Neutrophil (primary cell): ENCODE measurements at regions not wholly inside any gene's neighbourhood (a gene's known extent, or its start where the extent isn't known, plus 50 kb on each side); places are given as distances from the start of the nearest gene placed in this dataset.

Experiments
- H3K27ac ChIP-seq: fragments of 200-600 bp; sonication (generic); 2 replicates; pipeline ENCODE4 v1.5.1; 2016; ENCODE audit warnings: mild to moderate bottlenecking, moderate library complexity
- H3K27me3 ChIP-seq: fragments of 200-600 bp; sonication (generic); 2 replicates; pipeline ENCODE4 v1.6.0; 2016; ENCODE audit warnings: mild to moderate bottlenecking
- H3K36me3 ChIP-seq: fragments of 200-600 bp; sonication (generic); 2 replicates; pipeline ENCODE4 v1.5.1; 2017
- H3K4me1 ChIP-seq, 2 experiments: fragments of 200-600 bp in 1 of 2; sonication (generic) in 1 of 2; 1 replicate in 1 of 2; 2 replicates in 1 of 2; pipeline versions ENCODE4 v1.5.1 to v1.6.1; 2013 to 2016; ENCODE audit warnings: low read depth in 1 of 2, low read length in 1 of 2, mild to moderate bottlenecking in 1 of 2, moderate library complexity in 1 of 2; ENCODE audit not compliant: control insufficient read depth in 1 of 2, insufficient read depth in 1 of 2
- H3K4me3 ChIP-seq, 2 experiments: fragments of 200-600 bp in 1 of 2; sonication (generic) in 1 of 2; 1 replicate in 1 of 2; 2 replicates in 1 of 2; pipeline ENCODE4 v1.5.1; 2013 to 2016; ENCODE audit warnings: low read depth in 1 of 2, low read length in 1 of 2, mild to moderate bottlenecking in 1 of 2, moderate library complexity in 1 of 2
- H3K9me3 ChIP-seq: fragments of 200-600 bp; sonication (generic); 2 replicates; pipeline ENCODE4 v1.5.1; 2016
- CTCF ChIP-seq: fragments of 200-600 bp; sonication (generic); IDR thresholded peaks from 2 replicates; pipeline ENCODE4 v1.5.1; 2016; ENCODE audit warnings: antibody characterized with exemption

GRCh38 chr20:63098195-63098810 is 91.5 kb upstream of the BHLHE23 start:
- peaks cover 0 to 4% of the 10 kb centered on the region in 2 experiments for H3K4me1 ChIP-seq
- H3K36me3 ChIP-seq: no peaks in the 10 kb centered on the region
- TF ChIP-seq CTCF: no peak
- H3K27ac ChIP-seq: no peak overlapping the region
- H3K4me3 ChIP-seq: no peak overlapping the region
- H3K9me3 ChIP-seq: no peaks in the 10 kb centered on the region
- H3K27me3 ChIP-seq: peaks cover 59% of the 10 kb centered on the region

DNA sequence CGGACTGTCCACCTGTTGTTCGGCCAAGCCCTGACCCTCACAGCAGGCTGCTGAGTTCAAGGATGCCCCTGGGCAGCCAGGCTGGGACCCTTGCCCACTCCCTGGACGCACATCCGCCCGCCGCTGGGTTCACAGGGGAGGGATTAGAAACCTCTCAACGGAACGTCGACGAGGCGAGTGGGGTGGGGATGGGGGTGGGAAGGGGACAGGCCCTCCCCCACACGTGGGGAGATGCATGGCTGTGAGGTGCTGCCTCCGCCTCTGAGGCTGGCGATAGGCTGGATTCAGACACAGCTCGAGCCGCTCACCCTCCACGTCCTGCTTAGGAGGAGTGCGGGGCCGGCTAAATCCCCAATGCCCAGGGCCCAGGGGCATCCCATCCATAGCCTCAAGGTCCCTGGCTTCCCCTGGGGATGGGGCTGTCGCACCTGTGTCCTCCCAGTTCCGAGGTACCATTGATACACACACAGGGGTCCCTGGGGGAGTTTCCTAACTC is 90.6 kb upstream of the BHLHE23 start:
- H3K27me3 ChIP-seq: peaks cover 55% of the 10 kb centered on the region
- no peak overlapping the region for H3K4me3 ChIP-seq
- H3K27ac ChIP-seq: no peak overlapping the region
- peaks cover 0 to 4% of the 10 kb centered on the region in 2 experiments for H3K4me1 ChIP-seq
- H3K9me3 ChIP-seq: no peaks in the 10 kb centered on the region
- H3K36me3 ChIP-seq: no peaks in the 10 kb centered on the region
- TF ChIP-seq CTCF: no peak

GRCh38 chr20:63096681-63097335 is 90.0 kb upstream of the BHLHE23 start:
- H3K9me3 ChIP-seq: no peaks in the 10 kb centered on the region
- no peak for TF ChIP-seq CTCF
- peaks cover 0 to 1% of the 10 kb centered on the region in 2 experiments for H3K4me1 ChIP-seq
- H3K36me3 ChIP-seq: no peaks in the 10 kb centered on the region
- no peak overlapping the region for H3K27ac ChIP-seq
- no peak overlapping the region for H3K4me3 ChIP-seq
- H3K27me3 ChIP-seq: peaks cover 50% of the 10 kb centered on the region

GRCh38 chr20:63095718-63096654 is 89.2 kb upstream of the BHLHE23 start:
- no peak for TF ChIP-seq CTCF
- Histone ChIP-seq H3K4me3 (no peak overlapping the region), H3K9me3 (no peaks in the 10 kb centered on the region)

GRCh38 chr20:63094767-63095499 is 88.2 kb upstream of the BHLHE23 start:
- Histone ChIP-seq H3K36me3 (no peaks in the 10 kb centered on the region), H3K4me1 (no peaks in the 10 kb centered on the region), H3K27ac (no peak overlapping the region), H3K9me3 (no peaks in the 10 kb centered on the region), H3K27me3 (peaks cover 32% of the 10 kb centered on the region), H3K4me3 (no peak overlapping the region)
- TF ChIP-seq CTCF: no peak

More at GRCh38 chr20:63095718-63096654, 89.2 kb upstream of the BHLHE23 start:
- H3K27me3 ChIP-seq: peaks cover 42% of the 10 kb centered on the region
- H3K36me3 ChIP-seq: no peaks in the 10 kb centered on the region
- H3K4me1 ChIP-seq: no peaks in the 10 kb centered on the region
- H3K27ac ChIP-seq: no peak overlapping the region
